ENCODE measurements at regions not wholly inside any gene's neighbourhood (a gene's known extent, or its start where the extent isn't known, plus 50 kb on each side); places are given as distances from the start of the nearest gene placed in this dataset.

GRCh38 chr5:74174366-74174765 lies 466.2 kb downstream of the ENC1 start:
- no peak for DNase-seq

DNA sequence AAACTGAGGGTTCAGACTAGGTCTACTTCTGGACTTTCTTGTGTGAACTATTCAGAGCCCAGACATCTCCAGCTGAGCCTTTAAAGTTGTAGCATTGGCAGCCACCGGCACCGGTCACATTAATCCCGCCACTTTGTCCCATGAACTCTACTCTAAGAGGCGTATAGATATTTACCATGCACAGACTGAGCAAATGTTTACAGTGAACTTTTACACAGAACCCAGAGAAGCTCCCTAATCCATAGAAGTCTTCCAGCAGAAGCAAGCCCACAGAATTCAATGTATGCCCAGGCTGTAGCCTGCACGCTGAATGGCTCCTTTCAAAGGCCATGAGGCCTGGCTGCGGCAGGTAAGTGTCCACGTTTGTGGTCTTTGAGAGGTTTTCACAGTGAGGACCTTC lies 466.9 kb downstream of the ENC1 start:
- no peak for DNase-seq

DNA sequence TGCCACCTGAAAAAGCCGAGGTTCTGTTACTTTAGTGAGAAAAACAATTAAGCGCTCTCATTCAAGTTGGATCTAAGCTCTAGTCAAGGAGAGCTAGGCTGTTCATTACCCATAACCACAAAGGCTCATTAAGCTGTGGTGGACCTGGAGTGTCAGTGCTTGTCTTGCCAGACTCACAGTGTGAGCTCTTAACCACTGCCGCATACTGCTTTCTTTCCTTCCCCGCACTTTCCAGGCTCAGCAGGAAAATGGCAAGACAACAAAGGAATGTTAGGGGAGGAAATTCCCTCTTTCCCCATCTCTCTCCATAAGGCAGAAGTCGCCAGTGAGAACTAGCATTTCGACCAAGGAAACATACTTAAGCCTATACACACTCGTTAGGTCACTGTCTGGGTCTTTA lies 467.3 kb downstream of the ENC1 start:
- DNase-seq: no peak

GRCh38 chr5:74169701-74170100 lies 470.8 kb downstream of the ENC1 start:
- no peak for DNase-seq

DNA sequence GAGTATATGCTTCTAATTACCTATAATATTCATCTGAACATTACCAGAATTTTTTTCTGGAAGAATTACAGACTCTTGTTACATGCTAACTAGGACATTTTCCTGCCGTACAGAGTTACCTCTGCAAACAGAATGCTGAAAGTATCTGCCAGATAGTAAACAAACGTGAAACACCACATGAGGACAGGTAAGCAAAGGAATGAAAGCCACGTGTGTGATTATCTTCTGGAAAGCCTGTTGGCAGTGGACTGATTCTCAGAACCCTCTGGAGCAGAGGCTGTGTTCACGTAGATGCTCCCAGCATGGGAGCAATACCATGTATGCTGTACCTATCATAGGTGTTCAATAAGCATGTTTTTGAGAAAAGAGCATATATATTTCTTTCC lies 472.6 kb downstream of the ENC1 start:
- DNase-seq: no peak

- DNase-seq: no peak
These were observed 473.2 kb downstream of the ENC1 start for GRCh38 chr5:74167206-74167929.

DNA sequence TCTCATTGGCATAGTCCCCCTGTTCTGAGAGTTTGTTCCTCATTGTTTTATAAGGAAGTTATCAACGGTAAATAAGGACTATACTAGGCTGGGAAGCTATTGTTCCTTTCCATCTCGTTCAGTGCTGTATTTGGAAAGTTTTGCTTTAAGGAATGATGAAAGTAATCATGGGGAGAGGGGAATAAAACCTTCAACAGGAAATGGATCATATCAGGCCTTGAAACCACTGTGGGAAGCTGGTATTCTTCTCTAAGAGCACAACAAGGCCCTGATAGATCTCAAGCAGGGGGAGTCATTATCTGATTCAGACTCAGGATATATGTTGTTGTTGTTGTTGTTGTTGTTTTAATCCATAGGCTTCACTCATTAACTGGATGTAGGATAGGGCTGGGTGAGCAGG lies 474.5 kb downstream of the ENC1 start:
- no peak for DNase-seq

GRCh38 chr5:74164725-74165235 lies 475.7 kb downstream of the ENC1 start:
- no peak for DNase-seq

DNA sequence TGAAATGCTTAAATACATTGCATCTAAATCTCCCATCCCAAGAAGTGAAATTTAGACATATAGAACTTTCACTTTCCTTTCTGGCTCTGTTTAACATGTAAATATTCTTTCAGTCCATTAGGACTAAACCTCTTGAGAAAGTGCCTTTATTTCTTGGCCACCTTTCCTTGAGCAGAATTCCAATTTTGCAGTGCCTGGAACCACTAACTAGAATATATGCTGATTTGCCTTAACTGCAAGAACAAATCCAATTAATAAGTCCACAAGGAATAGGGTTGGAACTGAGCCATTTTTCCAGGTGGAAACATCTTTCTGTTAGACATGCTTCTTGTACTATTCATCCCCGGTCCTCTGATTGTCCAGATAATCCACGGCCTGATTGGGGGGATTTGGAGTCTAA lies 478.0 kb downstream of the ENC1 start:
- DNase-seq: no peak

DNA sequence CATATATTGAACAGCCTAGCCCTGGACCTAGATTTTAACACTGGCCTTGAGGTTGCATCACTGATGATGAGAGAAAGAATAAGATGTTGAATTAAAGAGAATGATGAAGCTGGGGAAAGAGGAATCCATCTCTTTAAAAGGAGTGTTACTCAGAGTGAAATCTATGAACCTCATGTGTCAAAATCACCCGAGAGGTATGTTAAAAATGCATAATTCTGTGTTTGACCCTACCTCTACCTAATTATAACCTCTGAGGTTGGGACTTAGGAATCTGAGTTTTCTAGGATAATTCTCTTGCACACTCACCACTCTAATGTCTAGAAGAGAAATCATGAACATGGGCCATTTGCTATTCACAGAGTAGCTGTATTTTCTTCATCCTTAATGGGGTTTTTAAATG lies 479.4 kb downstream of the ENC1 start:
- DNase-seq: no peak

DNA sequence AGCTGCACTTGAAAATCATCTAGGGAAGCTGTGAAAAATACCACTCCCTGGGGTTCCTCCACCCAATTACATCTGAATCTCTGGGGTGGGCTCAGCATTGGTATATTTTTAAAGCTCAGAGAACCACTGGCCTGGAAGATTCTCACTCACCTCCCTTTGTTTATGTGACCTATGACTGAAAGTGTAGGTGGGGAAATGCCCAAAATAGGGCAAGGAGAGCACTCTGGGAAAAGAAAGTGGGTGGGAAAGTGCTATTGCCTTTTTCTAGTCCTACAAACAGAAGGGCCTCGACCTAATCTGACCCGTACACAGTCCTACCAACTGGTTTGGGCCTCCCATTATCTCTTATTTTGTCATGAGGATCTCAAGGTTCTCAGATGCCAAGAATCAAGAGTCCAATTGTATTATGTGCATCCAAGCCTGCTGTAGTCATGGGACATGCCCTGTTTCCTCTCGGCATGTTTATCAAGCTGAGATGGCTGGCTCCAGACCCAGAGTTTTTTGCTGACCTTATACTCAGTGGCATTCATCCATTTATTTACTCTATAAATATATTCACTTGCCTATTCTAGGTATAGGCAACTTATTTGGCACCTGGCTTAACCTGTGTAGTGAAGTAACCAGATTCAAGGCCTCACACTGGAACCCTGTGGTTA lies 483.7 kb downstream of the ENC1 start:
- no peak for DNase-seq

- no peak for DNase-seq
These were observed 485.0 kb downstream of the ENC1 start for GRCh38 chr5:74155501-74155900.

- no peak for DNase-seq
These were observed 486.0 kb downstream of the ENC1 start for GRCh38 chr5:74154526-74154925.

DNA sequence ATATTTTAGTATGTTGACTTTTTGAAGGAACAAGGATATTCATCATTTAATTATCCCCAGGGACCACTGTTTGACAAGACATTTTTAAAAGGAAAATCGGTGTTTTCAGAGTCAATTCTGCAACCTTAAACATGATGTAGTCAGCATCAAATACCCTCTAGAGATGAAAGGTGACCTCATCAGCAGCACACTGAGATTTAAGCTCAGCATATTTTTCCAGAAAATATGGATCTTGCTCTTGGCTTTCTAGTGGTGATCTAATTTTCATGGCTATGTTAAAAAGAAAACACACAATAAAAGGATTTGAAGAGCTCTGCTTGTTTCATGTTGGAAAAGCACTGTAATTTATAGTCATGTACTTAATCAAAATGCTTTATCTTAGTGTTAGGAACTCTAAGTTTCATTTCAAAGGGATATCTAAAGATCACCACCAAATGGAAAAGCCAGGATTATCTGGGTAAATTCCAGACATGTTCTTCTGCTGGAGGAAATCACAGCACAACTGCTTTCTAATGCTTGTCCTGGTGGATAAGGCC lies 487.2 kb downstream of the ENC1 start:
- DNase-seq: no peak

DNA sequence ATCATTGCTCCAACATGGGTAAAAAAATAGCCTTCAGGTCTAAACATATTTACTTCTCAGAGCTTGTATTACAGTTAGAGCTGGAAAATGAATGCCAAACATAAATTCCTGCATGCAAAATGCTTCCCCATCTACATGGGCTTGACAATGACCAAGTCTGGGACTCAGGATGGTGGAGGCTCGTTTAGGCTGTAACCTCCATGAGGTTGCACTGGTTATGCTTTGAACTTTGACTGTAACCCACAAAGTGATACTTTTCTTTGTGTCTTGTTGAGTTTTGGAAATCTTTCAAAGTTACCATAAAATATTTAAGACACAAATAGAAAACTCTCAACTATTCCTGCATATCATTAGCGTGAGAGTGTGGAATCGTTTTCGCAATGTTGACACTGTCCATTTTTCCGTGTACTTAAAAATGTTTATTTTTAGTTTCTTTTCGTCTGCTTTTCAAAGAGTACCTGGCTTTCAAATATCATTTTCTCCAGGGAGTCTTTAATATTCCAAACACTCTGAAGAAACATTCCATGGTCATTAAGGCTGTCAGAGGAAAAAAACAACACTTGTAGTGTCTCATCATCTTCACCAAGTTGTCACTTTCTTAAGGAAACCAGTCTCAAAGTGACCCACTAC lies 487.8 kb downstream of the ENC1 start:
- no peak for DNase-seq

DNA sequence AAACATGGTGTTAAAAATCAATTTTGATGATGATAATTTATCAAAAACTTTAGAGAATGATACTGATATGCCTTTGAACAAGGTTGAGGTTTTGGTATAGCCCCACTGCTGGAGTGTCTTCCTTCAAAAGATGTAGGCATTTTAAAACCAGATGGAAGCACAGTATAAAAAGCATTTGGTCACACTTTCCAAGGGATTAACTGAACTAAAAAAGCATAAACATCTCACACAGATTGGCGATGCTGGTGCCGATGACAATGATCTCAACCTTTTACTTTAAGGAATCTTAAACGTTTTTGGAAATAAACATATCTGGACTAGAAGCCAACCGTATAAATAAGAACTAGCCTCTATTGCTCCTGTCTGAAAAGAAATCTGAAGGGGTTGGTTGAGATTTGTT lies 488.4 kb downstream of the ENC1 start:
- DNase-seq: no peak

- no peak for DNase-seq
These were observed 491.1 kb downstream of the ENC1 start for GRCh38 chr5:74149395-74149794.

- DNase-seq: no peak
These were observed 492.2 kb downstream of the ENC1 start for GRCh38 chr5:74148321-74148720.

GRCh38 chr5:74146796-74147195 lies 493.7 kb downstream of the ENC1 start:
- DNase-seq: no peak

GRCh38 chr5:74145951-74146350 lies 494.6 kb downstream of the ENC1 start:
- DNase-seq: no peak

DNA sequence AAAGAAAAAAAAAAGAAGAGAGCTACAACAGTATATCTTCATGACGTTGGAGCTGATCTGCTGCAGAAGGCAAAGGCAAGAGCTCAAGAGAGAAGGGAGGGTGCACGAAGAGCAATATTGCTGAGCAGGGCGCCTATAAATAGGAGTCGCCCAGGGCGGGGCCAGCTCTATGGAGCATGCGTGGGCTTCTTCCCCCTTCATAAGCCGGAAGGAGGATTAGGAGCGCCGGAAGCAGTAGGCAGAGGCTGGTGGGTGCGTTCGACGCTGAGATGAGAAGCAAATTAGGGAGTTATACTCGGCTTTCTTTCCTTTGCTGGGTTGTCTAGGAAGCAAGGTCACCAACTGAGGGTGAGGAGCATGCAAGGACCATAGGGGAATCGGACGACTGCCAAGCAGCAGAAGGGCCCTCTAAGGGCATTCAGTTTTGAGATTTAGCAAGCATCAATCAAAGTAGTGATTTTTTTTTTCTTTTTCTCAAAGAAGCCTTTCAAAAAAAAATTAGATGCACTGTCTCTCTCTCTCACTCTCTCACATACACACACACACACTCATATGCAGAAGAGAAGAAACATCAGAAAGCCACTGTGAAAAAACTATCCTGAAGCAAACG lies 496.7 kb downstream of the ENC1 start:
- no peak for DNase-seq

- no peak for DNase-seq
These were observed 497.4 kb downstream of the ENC1 start for GRCh38 chr5:74143151-74143550.

DNA sequence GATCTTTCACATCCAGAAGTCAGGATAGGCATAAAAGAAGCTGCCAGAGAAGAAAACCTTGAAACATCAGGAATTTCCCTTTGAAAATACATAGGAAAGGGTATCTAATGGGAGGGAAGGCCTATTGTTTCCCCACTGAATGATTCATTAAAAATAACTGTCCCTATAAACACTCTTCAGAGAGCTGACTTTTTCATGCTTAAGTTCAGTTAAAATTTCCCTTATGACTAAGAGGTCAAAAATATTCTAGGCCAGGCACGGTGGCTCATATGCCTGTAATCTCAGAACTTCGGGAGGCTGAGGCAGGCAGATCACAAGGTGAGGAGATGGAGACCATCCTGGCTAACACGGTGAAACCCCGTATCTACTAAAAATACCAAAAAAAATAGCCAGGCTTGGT lies 499.5 kb downstream of the ENC1 start:
- DNase-seq: no peak

DNA sequence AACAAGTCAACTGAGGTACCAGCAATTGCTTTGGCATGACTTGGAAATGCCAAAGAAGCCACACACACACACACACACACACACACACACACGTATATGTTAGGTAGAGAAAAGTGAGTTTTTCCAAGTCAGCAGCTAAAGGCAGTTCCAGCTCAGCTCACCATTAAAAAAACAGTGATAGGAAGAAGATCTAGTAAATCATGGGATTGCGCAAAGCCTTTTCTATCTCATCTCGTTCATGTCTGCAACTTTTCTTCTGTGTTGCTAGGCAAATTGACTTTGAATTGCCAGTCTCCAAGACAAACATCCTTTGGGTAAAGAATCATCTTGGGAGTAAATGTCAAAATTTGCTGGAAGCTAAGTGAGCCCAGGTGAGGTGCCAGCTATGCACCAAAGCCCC lies 500.1 kb downstream of the ENC1 start:
- DNase-seq: no peak

All from retina (tissue), 1 donor.